ENCODE measurements at regions not wholly inside any gene's neighbourhood (a gene's known extent, or its start where the extent isn't known, plus 50 kb on each side); places are given as distances from the start of the nearest gene placed in this dataset.
"Not testable (repeated sequence)": the region's sequence is repeated elsewhere in the genome, so short reads cannot be mapped to it uniquely, and the experiment has no call there.

- no peak for DNase-seq
Measured at GRCh38 chrX:113470166-113470565, 629.5 kb upstream of the AMOT start.

- no peak for DNase-seq
Measured at GRCh38 chrX:113457719-113458118, 617.1 kb upstream of the AMOT start.

GRCh38 chrX:113455582-113455981 is 615.0 kb upstream of the AMOT start:
- no peak for DNase-seq

- DNase-seq = no peak
Measured at GRCh38 chrX:113429011-113429410, 588.4 kb upstream of the AMOT start.

- DNase-seq = no peak
Measured at GRCh38 chrX:113422323-113422722, 581.7 kb upstream of the AMOT start.

- DNase-seq = no peak
Measured at GRCh38 chrX:113421432-113421831, 580.8 kb upstream of the AMOT start.

GRCh38 chrX:113412106-113412505 is 571.5 kb upstream of the AMOT start:
- DNase-seq = no peak

GRCh38 chrX:113408843-113409242 is 568.2 kb upstream of the AMOT start:
- DNase-seq = no peak

GRCh38 chrX:113400193-113400704 is 559.6 kb upstream of the AMOT start:
- DNase-seq = no peak

- no peak for DNase-seq
Measured at GRCh38 chrX:113399506-113400192, 559.0 kb upstream of the AMOT start.

- DNase-seq = no peak
Measured at GRCh38 chrX:113392355-113392754, 551.7 kb upstream of the AMOT start.

- no peak for DNase-seq
Measured at GRCh38 chrX:113391875-113392274, 551.2 kb upstream of the AMOT start.

GRCh38 chrX:113390531-113390930 is 549.9 kb upstream of the AMOT start:
- DNase-seq = no peak

- DNase-seq = no peak
Measured at GRCh38 chrX:113389846-113390245, 549.2 kb upstream of the AMOT start.

- no peak for DNase-seq
Measured at GRCh38 chrX:113384628-113385027, 544.0 kb upstream of the AMOT start.

GRCh38 chrX:113373421-113373820 is 532.8 kb upstream of the AMOT start:
- DNase-seq = not testable (repeated sequence)

- no peak for DNase-seq
Measured at GRCh38 chrX:113370006-113370405, 529.4 kb upstream of the AMOT start.

GRCh38 chrX:113369056-113369455 is 528.4 kb upstream of the AMOT start:
- no peak for DNase-seq

GRCh38 chrX:113353134-113353533 is 512.5 kb upstream of the AMOT start:
- DNase-seq = no peak

GRCh38 chrX:113330416-113330815 is 489.8 kb upstream of the AMOT start:
- DNase-seq = no peak

GRCh38 chrX:113315927-113316326 is 475.3 kb upstream of the AMOT start:
- no peak for DNase-seq

- DNase-seq = no peak
Measured at GRCh38 chrX:113305496-113305895, 464.9 kb upstream of the AMOT start.

GRCh38 chrX:113300580-113300979 is 459.9 kb upstream of the AMOT start:
- no peak for DNase-seq

GRCh38 chrX:113297437-113297836 is 456.8 kb upstream of the AMOT start:
- no peak for DNase-seq

- no peak for DNase-seq
Measured at GRCh38 chrX:113289503-113289902, 448.9 kb upstream of the AMOT start.
